MCF 10A (cell line): ENCODE measurements at regions not wholly inside any gene's neighbourhood (a gene's known extent, or its start where the extent isn't known, plus 50 kb on each side); places are given as distances from the start of the nearest gene placed in this dataset.

Source experiments
- BruUV-seq: library from RNA; stranded (reverse); fragments of 400-500 nt; replicated peaks from 2 replicates; lab custom pipeline; 2021; lab: Mats Ljungman, UMichigan
- CTCF ChIA-PET: fragments of 300-600 bp; sonication (Branson Sonifier 250); formaldehyde crosslinking; extraction: SDS; loops from one replicate; lab custom pipeline; 2021; ENCODE audit warnings: antibody characterized with exemption, inconsistent platforms; lab: Yijun Ruan, JAX
- POLR2A ChIA-PET: fragments of 300-600, 350-650 bp; sonication (Branson Sonifier 250); formaldehyde crosslinking; extraction: SDS; loops from one replicate; lab custom pipeline; 2020; ENCODE audit warnings: antibody characterized with exemption, inconsistent platforms; lab: Yijun Ruan, JAX
- DNase-seq: peaks from one replicate; pipeline ENCODE4 v3.0.0-alpha.2; 2018; ENCODE audit not compliant: unreplicated experiment
- H3K27ac Mint-ChIP-seq: one replicate; pipeline ENCODE4 v1.8.0; 2022; ENCODE audit warnings: mild to moderate bottlenecking, low read depth, mixed read lengths; ENCODE audit not compliant: unreplicated experiment
- H3K27me3 Mint-ChIP-seq: one replicate; pipeline ENCODE4 v1.8.0; 2022; ENCODE audit warnings: mixed read lengths; ENCODE audit not compliant: insufficient read depth, unreplicated experiment
- H3K36me3 Mint-ChIP-seq: one replicate; pipeline ENCODE4 v1.8.0; 2022; ENCODE audit warnings: mild to moderate bottlenecking, moderate library complexity, mixed read lengths; ENCODE audit not compliant: insufficient read depth, unreplicated experiment
- H3K4me1 Mint-ChIP-seq: one replicate; pipeline ENCODE4 v1.8.0; 2022; ENCODE audit warnings: mixed read lengths; ENCODE audit not compliant: insufficient read depth, unreplicated experiment
- H3K4me3 Mint-ChIP-seq: one replicate; pipeline ENCODE4 v1.8.0; 2022; ENCODE audit warnings: mild to moderate bottlenecking, moderate library complexity, mixed read lengths; ENCODE audit not compliant: unreplicated experiment
- H3K9me3 Mint-ChIP-seq: one replicate; pipeline ENCODE4 v1.8.0; 2022; ENCODE audit warnings: mixed read lengths; ENCODE audit not compliant: unreplicated experiment
- CTCF ChIP-seq: fragments of 200-600 bp; IDR thresholded peaks from one replicate; pipeline ENCODE4 v1.8.0; 2022; ENCODE audit warnings: antibody characterized with exemption, mild to moderate bottlenecking; ENCODE audit not compliant: unreplicated experiment
- intact Hi-C: fragments of 100-400 bp; cut with micrococcal nuclease; formaldehyde crosslinking; loops from 2 replicates; pipeline ENCODE4 v1.14.1; 2022

GRCh38 chr12:118813778-118814357 lies 167.5 kb upstream of the SRRM4 start:
- H3K9me3 Mint-ChIP-seq: peaks cover 47% of the 10 kb centered on the region
- BruUV-seq: no TSS peak
- H3K27me3 Mint-ChIP-seq: no peaks in the 10 kb centered on the region
- no peaks in the 10 kb centered on the region for H3K4me1 Mint-ChIP-seq
- no peaks in the 10 kb centered on the region for H3K36me3 Mint-ChIP-seq
- TF ChIP-seq CTCF: no peak
- intact Hi-C loops: no loop called here
- POLR2A ChIA-PET: no interaction called here
- no peak overlapping the region for H3K4me3 Mint-ChIP-seq
- H3K27ac Mint-ChIP-seq: no peak overlapping the region
- DNase-seq: no peak
- CTCF ChIA-PET: no interaction called here

GRCh38 chr12:118816296-118816695 lies 165.0 kb upstream of the SRRM4 start:
- intact Hi-C loops: no loop called here
- Mint-ChIP-seq H3K36me3 (no peaks in the 10 kb centered on the region), H3K27ac (no peak overlapping the region), H3K9me3 (peaks cover 29% of the 10 kb centered on the region), H3K27me3 (no peaks in the 10 kb centered on the region), H3K4me1 (no peaks in the 10 kb centered on the region), H3K4me3 (no peak overlapping the region)
- POLR2A ChIA-PET: no interaction called here
- no TSS peak for BruUV-seq
- DNase-seq: no peak
- CTCF ChIA-PET: no interaction called here
- TF ChIP-seq CTCF: no peak

GRCh38 chr12:118821386-118821925 lies 159.9 kb upstream of the SRRM4 start:
- no TSS peak for BruUV-seq
- ChIA-PET CTCF (interaction anchor here (0.6 kb wide), 1 partner anchor 721 kb away, joined by 3 read pairs; no protein-coding TSS in a partner anchor), POLR2A (no interaction called here)
- H3K9me3 Mint-ChIP-seq: peaks cover 18% of the 10 kb centered on the region
- no peaks in the 10 kb centered on the region for H3K36me3 Mint-ChIP-seq
- no peak overlapping the region for H3K4me3 Mint-ChIP-seq
- no peaks in the 10 kb centered on the region for H3K27me3 Mint-ChIP-seq
- no peak for TF ChIP-seq CTCF
- H3K27ac Mint-ChIP-seq: no peak overlapping the region
- no peaks in the 10 kb centered on the region for H3K4me1 Mint-ChIP-seq
- DNase-seq: no peak
- intact Hi-C loops: no loop called here

- BruUV-seq: no TSS peak
- no peak overlapping the region for H3K27ac Mint-ChIP-seq
- no peaks in the 10 kb centered on the region for H3K4me1 Mint-ChIP-seq
- no peak for TF ChIP-seq CTCF
- DNase-seq: no peak
- no peaks in the 10 kb centered on the region for H3K27me3 Mint-ChIP-seq
- intact Hi-C loops: no loop called here
- no peaks in the 10 kb centered on the region for H3K36me3 Mint-ChIP-seq
- ChIA-PET POLR2A (interaction anchor here (0.6 kb wide), 1 partner anchor 174 kb away, joined by 3 read pairs; no protein-coding TSS in a partner anchor), CTCF (no interaction called here)
- no peak overlapping the region for H3K4me3 Mint-ChIP-seq
- peaks cover 23% of the 10 kb centered on the region for H3K9me3 Mint-ChIP-seq
Measured at GRCh38 chr12:118822512-118822911, 158.8 kb upstream of the SRRM4 start.
